ENCODE measurements at regions not wholly inside any gene's neighbourhood (a gene's known extent, or its start where the extent isn't known, plus 50 kb on each side); places are given as distances from the start of the nearest gene placed in this dataset.
"Not testable (repeated sequence)": the region's sequence is repeated elsewhere in the genome, so short reads cannot be mapped to it uniquely, and the experiment has no call there.

DNA sequence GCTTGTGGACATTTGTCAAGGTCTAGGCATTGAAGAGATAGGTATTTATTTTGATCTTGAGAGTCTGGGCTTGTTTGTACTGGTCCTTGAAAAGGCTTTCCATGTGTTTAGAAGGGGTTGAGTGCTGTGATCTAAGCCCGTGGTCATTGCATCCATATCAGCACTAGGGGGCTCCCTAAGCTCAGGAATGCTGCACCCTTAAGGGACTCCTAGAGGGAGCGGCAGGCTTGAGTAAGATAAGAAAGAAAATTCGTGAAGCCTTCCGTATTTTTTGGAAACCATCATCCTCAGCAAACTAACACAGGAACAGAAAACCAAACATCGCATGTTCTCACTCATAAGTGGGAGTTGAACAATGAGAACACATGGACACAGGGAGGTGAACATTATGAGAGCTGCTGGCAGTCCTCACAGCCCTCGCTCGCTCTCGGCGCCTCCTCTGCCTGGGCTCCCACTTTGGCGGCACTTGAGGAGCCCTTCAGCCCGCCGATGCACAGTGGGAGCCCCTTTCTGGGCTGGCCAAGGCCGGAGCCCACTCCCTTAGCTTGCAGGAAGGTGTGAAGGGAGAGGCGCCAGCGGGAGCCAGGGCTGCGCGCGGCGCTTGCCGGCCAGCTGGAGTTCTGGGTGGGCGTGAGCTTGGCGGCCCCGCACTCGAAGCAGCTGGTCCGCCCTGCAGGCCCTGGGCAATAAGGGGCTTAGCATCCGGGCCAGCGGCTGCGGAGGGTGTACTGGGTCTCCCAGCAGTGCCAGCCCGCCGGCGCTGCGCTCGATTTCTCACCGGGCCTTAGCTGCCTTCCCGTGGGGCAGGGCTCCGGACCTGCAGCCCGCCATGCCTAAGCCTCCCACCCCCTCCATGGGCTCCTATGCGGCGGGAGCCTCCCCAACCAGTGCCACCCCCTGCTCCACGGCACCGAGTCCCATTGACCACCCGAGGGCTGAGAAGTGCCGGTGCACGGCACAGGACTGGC lies 201.2 kb upstream of the PCDH18 start:
- not testable (repeated sequence) for DNase-seq

- no peak for DNase-seq
Observed at GRCh38 chr4:137722910-137723309, 190.6 kb upstream of the PCDH18 start.

GRCh38 chr4:137711502-137711901 lies 179.2 kb upstream of the PCDH18 start:
- no peak for DNase-seq

- no peak for DNase-seq
Observed at GRCh38 chr4:137707626-137708025, 175.3 kb upstream of the PCDH18 start.

DNA sequence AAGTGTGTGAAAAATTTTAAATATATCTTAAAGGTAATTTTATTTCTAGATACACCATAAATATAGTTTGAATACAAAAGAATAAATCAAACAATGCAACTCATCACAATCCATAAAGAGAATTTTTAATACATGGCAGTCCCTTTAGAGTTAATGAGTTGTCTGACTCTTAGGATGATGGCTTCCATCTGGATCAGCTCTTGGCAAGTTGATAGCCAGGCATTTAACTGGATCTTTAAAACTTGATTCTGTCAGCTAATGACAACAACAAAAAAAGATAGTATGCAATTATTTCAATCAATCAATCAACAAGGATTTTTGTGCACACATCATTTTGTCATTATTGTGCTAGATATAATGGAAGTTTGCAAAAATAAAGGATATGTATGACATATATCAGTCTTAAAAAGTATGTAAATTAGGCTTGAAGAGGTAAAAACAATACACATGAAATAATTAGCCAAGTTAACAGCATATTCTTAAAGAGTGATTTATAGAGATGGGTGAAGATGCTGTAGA lies 174.9 kb upstream of the PCDH18 start:
- no peak for DNase-seq

GRCh38 chr4:137705171-137705783 lies 173.0 kb upstream of the PCDH18 start:
- no peak for DNase-seq

- no peak for DNase-seq
Observed at GRCh38 chr4:137703195-137703594, 170.9 kb upstream of the PCDH18 start.

DNA sequence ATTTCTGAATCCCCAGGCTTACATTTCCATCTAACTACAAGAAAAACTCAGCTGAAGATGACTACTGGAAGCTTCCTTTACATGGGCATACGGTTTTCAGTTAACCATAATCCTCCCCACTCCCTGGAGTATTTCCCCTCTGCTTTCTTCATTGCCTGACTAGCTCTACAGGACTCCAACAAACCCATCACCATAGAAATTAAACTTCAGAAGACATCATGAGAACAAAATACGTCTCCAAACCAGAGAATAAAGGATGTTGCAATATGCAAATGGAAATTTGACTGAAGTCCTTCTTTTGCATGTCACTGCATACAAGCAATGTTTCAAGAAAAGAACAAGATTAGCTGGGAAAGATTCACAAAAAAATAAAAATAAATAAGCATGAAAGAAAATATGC lies 170.2 kb upstream of the PCDH18 start:
- DNase-seq = no peak

GRCh38 chr4:137701401-137701800 lies 169.1 kb upstream of the PCDH18 start:
- no peak for DNase-seq

- no peak for DNase-seq
Observed at GRCh38 chr4:137700751-137701150, 168.5 kb upstream of the PCDH18 start.

GRCh38 chr4:137700072-137700471 lies 167.8 kb upstream of the PCDH18 start:
- DNase-seq = no peak

- no peak for DNase-seq
Observed at GRCh38 chr4:137694138-137694537, 161.8 kb upstream of the PCDH18 start.

GRCh38 chr4:137693641-137694040 lies 161.3 kb upstream of the PCDH18 start:
- no peak for DNase-seq

DNA sequence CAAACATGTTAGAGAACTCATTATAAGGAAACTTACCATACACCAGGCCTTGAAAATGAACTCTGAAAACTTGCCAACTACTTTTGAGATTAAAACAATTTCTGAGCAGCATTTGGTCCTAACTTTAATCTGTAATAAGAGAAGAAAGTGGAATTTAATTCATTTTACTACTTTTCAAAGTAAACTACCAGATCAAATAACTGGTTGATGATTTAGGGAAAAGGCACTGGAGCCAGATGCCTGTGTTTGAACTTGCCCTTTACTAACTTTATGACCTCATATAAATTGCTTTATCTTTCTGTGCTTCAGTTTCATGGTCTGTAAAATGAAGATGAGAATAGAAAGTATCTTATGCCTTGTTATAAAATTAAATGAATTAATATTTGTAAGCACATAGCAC lies 159.9 kb upstream of the PCDH18 start:
- DNase-seq = no peak

- DNase-seq = no peak
Observed at GRCh38 chr4:137688651-137689050, 156.4 kb upstream of the PCDH18 start.

- DNase-seq = no peak
Observed at GRCh38 chr4:137685357-137685756, 153.1 kb upstream of the PCDH18 start.

DNA sequence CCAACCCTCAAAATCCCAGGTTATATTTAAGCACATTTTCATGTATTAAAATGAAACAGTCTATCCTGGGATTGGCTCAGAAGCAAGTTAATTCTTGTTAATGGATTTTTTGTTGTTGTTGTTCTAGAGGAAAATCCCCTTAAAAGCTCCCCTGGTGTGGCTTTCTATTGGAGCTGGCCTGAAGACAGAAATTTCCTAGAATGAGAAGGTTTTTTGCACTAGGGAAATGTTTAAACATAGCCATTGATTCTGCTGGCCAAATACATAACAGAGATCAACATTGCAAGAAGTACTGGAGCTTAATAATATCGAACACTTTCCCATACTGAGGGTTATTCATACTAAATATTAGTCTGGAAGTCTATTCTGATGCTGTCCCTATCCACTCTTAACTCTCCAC lies 148.8 kb upstream of the PCDH18 start:
- no peak for DNase-seq

DNA sequence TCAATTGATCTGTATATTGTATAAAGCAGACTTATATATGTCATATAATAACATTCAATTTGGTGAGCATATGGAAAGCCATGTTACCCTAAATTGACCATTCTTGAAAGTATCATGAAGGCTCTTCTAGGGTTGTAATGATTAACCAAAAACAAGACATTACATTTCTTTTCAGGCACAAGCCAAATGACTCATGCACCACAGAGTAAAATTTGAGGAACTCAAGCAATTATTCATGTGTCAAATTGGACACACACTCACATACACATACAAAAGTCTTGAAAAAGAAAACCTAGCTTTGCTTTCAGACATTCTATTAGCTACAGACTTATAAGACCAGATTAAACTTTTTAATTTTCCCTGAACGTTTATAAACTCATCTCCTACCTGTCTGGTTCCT lies 146.5 kb upstream of the PCDH18 start:
- DNase-seq = no peak

GRCh38 chr4:137677863-137678262 lies 145.6 kb upstream of the PCDH18 start:
- DNase-seq = no peak

DNA sequence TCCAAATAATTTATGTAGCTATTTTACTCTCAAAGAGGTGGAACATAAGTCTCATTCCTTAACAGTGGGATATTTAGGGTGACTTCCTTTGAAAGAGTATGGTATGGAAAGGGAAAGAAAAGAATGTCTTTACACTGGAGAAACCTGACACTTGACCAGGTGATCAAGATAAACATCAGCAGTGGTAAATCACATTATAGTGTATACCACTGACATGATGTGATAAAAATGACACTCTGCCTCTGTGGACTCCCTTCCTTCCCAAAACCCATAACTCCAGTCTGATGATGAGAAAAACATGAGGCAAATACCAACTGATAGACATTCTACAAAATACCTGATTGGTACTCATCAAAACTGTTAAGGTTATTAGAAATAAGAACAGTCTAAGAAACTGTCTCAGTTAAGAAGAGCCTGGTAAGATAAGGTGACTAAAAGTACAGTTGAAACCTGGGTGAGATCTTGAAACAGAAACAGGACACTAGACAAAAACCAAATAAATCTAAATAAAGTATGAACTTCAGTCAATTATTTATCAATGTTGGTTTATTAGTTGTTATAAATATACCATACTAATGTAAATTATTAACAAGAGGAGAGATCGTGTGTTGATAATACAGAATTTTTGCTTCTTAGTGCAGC lies 144.2 kb upstream of the PCDH18 start:
- no peak for DNase-seq

DNA sequence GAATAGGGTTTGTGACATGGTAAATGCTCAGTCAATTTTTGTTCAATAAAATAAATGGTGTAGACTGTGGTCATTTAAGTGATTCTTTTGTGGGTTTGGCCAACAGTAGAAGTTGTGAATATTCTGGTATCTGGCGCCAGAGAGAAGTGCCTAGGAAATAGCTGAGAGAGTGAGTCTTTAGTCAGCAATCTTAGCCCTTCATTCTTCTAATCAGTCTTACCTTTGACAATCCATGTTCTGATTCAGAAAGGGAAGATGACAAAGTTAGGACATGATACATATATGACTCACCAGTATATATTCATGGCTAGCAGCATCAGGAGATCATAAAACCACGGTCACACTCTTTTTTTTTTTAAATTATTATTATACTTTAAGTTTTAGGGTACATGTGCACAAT lies 141.8 kb upstream of the PCDH18 start:
- no peak for DNase-seq

- no peak for DNase-seq
Observed at GRCh38 chr4:137668885-137669545, 136.7 kb upstream of the PCDH18 start.

DNA sequence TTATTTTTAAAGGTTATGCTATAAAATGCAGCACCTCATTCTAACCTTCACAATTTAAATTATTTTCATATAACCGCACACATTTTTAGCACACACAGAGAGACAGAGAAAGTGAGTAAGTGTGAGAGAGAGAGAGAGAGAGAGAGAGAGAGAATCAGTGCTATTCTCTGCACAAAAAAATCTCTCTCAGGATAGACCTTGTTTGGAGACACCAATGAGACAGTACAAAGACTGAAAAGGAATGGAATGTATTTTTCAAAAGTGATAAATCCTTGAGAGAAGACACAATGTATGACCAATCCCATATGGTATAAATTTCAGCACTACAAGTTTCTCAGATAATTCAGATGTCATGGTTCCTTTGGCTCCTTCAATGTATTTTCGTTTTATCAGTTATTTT lies 132.1 kb upstream of the PCDH18 start:
- DNase-seq = no peak

Measured in CD4-positive, alpha-beta T cell treated with Interleukin-21 for 1 hour (primary cell).